HepG2 (cell line): ENCODE measurements at regions not wholly inside any gene's neighbourhood (a gene's known extent, or its start where the extent isn't known, plus 50 kb on each side); places are given as distances from the start of the nearest gene placed in this dataset.

Experiments used
- ATAC-seq: fragments of 200-7000 bp; cut with Tn5 transposase; 3 replicates; pipeline ENCODE4 v1.9.1; 2020; ENCODE audit warnings: mild to moderate bottlenecking, moderate library complexity
- BruUV-seq: library from RNA; stranded (reverse); fragments of 400-500 nt; replicated peaks from 2 replicates; lab custom pipeline; 2021; lab: Mats Ljungman, UMichigan
- CTCF ChIA-PET: fragments of 300-600 bp; formaldehyde crosslinking; extraction: SDS; loops from one replicate; lab custom pipeline; 2021; ENCODE audit warnings: low total read pairs, inconsistent platforms, low intra/inter-chr PET ratio; lab: Yijun Ruan, JAX
- POLR2A ChIA-PET: fragments of 350-600 bp; sonication (Branson Sonifier 250); formaldehyde crosslinking; loops from one replicate; lab custom pipeline; 2020; ENCODE audit warnings: antibody characterized with exemption, inconsistent platforms; lab: Yijun Ruan, JAX
- DNase-seq: peaks from one replicate; pipeline ENCODE4 v3.0.0-alpha.2; 2015; ENCODE audit warnings: low spot score
- FAIRE-seq: peaks from 3 replicates; lab custom pipeline; 2011; peaks lifted over from hg19 to GRCh38; lab: Jason Lieb, UNC
- H2AFZ ChIP-seq: one replicate; pipeline ENCODE4 v1.6.1; 2011; ENCODE audit warnings: low read length, inconsistent platforms
- H3K27ac ChIP-seq: fragments of 300-600 bp; 3 replicates; pipeline ENCODE4 v1.8.0; 2011; ENCODE audit warnings: mixed run types, mild to moderate bottlenecking, mixed read lengths, low read length, inconsistent platforms; ENCODE audit not compliant: insufficient read depth; ENCODE audit errors: extremely low read length
- H3K27me3 ChIP-seq, 2 experiments: fragments of 200-600 bp in 1 of 2; 2 replicates in 1 of 2; 3 replicates in 1 of 2; pipeline versions ENCODE4 v1.6.0 to v1.8.0; 2011; ENCODE audit warnings: low read length in 2 of 2, mild to moderate bottlenecking in 2 of 2, moderate library complexity in 2 of 2, inconsistent platforms in 1 of 2; ENCODE audit not compliant: insufficient read depth in 2 of 2, control insufficient read depth in 1 of 2
- H3K36me3 ChIP-seq, 2 experiments: fragments of 200-600 bp in 1 of 2; replicated peaks in 1 of 2; 2 replicates in 1 of 2; 3 replicates in 1 of 2; pipeline versions ENCODE4 v1.5.1 to v1.8.0; 2011; ENCODE audit warnings: low read length in 2 of 2, inconsistent platforms in 1 of 2; ENCODE audit not compliant: insufficient read depth in 2 of 2, control insufficient read depth in 1 of 2
- H3K4me1 ChIP-seq: 2 replicates; pipeline ENCODE4 v1.5.1; 2012; ENCODE audit warnings: low read length, inconsistent platforms; ENCODE audit not compliant: insufficient read depth
- H3K4me2 ChIP-seq: 2 replicates; pipeline ENCODE4 v1.6.0; 2011; ENCODE audit warnings: low read depth, low read length, inconsistent platforms
- H3K4me3 ChIP-seq, 3 experiments: fragments of 200-600 bp in 1 of 3; sonication (generic), shearing (Covaris generic) in 1 of 3; replicated peaks in 1 of 3; 2 replicates each; pipeline ENCODE4 v1.5.1; 2011 to 2016; ENCODE audit warnings: low read length in 3 of 3, inconsistent platforms in 2 of 3, low read depth in 2 of 3, mild to moderate bottlenecking in 2 of 3, control low read depth in 1 of 3, mixed read lengths in 1 of 3; ENCODE audit not compliant: insufficient read depth in 1 of 3
- H3K79me2 ChIP-seq: one replicate; pipeline ENCODE4 v1.6.1; 2011; ENCODE audit warnings: low read length, inconsistent platforms; ENCODE audit not compliant: insufficient read depth
- H3K9ac ChIP-seq: 2 replicates; pipeline ENCODE4 v1.6.0; 2011; ENCODE audit warnings: mild to moderate bottlenecking, low read depth, low read length, inconsistent platforms; ENCODE audit not compliant: insufficient read depth
- H3K9me3 ChIP-seq: 2 replicates; pipeline ENCODE4 v1.5.1; 2012; ENCODE audit warnings: mild to moderate bottlenecking, low read length
- H4K20me1 ChIP-seq: 2 replicates; pipeline ENCODE4 v1.6.0; 2011; ENCODE audit warnings: inconsistent platforms, mild to moderate bottlenecking, low read length, moderate library complexity; ENCODE audit not compliant: insufficient read depth
- EP300 ChIP-seq, 3 experiments: sonication (generic) in 1 of 3; formaldehyde crosslinking in 1 of 3; IDR thresholded peaks; 2 replicates each; pipeline versions ENCODE4 v1.5.1 to v1.6.1; 2011 to 2020; ENCODE audit warnings: low read depth in 2 of 3, low read length in 2 of 3, borderline replicate concordance in 1 of 3, improper control_type of control experiment in 1 of 3, mild to moderate bottlenecking in 1 of 3, missing genetic modification reagents in 1 of 3, moderate library complexity in 1 of 3
- HCFC1 ChIP-seq: fragments of 150-350 bp; IDR thresholded peaks from 2 replicates; pipeline ENCODE4 v1.6.1; 2014; ENCODE audit warnings: low read depth, low read length
- KDM1A ChIP-seq: IDR thresholded peaks from 2 replicates; pipeline ENCODE4 v1.6.1; 2016; ENCODE audit warnings: missing compliant biosample characterization
- NCOR1 ChIP-seq: fragments of 200-600 bp; sonication (generic); IDR thresholded peaks from 2 replicates; pipeline ENCODE4 v1.7.0; 2017; ENCODE audit warnings: antibody characterized with exemption, low read length, borderline replicate concordance
- NFIB ChIP-seq: sonication (generic); formaldehyde crosslinking; IDR thresholded peaks from 2 replicates; pipeline ENCODE4 v1.9.0; 2021; ENCODE audit warnings: missing genetic modification reagents, mild to moderate bottlenecking, borderline replicate concordance
- NR3C1 ChIP-seq: sonication (generic); formaldehyde crosslinking; IDR thresholded peaks from 2 replicates; pipeline ENCODE4 v1.4.0; 2020; ENCODE audit warnings: missing genetic modification reagents
- RCOR2 ChIP-seq: IDR thresholded peaks from 2 replicates; pipeline ENCODE4 v1.6.1; 2016; ENCODE audit warnings: missing biosample characterization, missing genetic modification reagents
- SATB2 ChIP-seq: sonication (generic); formaldehyde crosslinking; IDR thresholded peaks from 2 replicates; pipeline ENCODE4 v1.5.0; 2020; ENCODE audit warnings: missing genetic modification reagents
- SETDB1 ChIP-seq: sonication (generic); formaldehyde crosslinking; IDR thresholded peaks from 2 replicates; pipeline ENCODE4 v1.5.1; 2020; ENCODE audit warnings: missing genetic modification reagents, mild to moderate bottlenecking, borderline replicate concordance
- SOX6 ChIP-seq, 2 experiments: fragments of 450-650 bp in 1 of 2; sonication (generic) in 1 of 2; formaldehyde crosslinking in 1 of 2; IDR thresholded peaks; 2 replicates each; pipeline versions ENCODE4 v1.4.0 to v1.6.1; 2017 to 2020; ENCODE audit warnings: antibody characterized with exemption in 1 of 2, mild to moderate bottlenecking in 1 of 2, missing genetic modification reagents in 1 of 2
- ZMYM3 ChIP-seq: sonication (generic); formaldehyde crosslinking; IDR thresholded peaks from 2 replicates; pipeline ENCODE4 v1.5.1; 2020; ENCODE audit warnings: mild to moderate bottlenecking, missing genetic modification reagents
- ZNF224 ChIP-seq: sonication (generic); formaldehyde crosslinking; IDR thresholded peaks from 2 replicates; pipeline ENCODE4 v1.5.0; 2020; ENCODE audit warnings: mild to moderate bottlenecking, missing genetic modification reagents
- ZNF234 ChIP-seq: sonication (generic); formaldehyde crosslinking; conservative IDR thresholded peaks from 2 replicates; pipeline ENCODE4 v1.5.1; 2020; ENCODE audit warnings: mild to moderate bottlenecking, missing genetic modification reagents
- ZNF264 ChIP-seq: sonication (generic); formaldehyde crosslinking; IDR thresholded peaks from 2 replicates; pipeline ENCODE4 v1.4.0; 2020; ENCODE audit warnings: missing genetic modification reagents
- ZNF317 ChIP-seq: sonication (generic); formaldehyde crosslinking; IDR thresholded peaks from 2 replicates; pipeline ENCODE4 v1.5.0; 2020; ENCODE audit warnings: mild to moderate bottlenecking, missing genetic modification reagents
- ZNF607 ChIP-seq: sonication (generic); formaldehyde crosslinking; IDR thresholded peaks from 2 replicates; pipeline ENCODE4 v1.5.1; 2020; ENCODE audit warnings: missing genetic modification reagents, mild to moderate bottlenecking, borderline replicate concordance
- WGBS: methylation state at CpG from one replicate; pipeline ENCODE4 v1.1.6; 2017; ENCODE audit warnings: low lambda C conversion rate; 5-methylcytosine and 5-hydroxymethylcytosine counted together
- in situ Hi-C: cut with HindIII; loops from 2 replicates; pipeline ENCODE4 v1.10.0; 2017; ENCODE audit warnings: low pct_unique_long_range_greater_than_20kb; ENCODE audit not compliant: extremely low pct_ligation_motif_present
- intact Hi-C: fragments of 100-400 bp; cut with micrococcal nuclease; formaldehyde crosslinking; loops from one replicate; pipeline ENCODE4 v1.10.0; 2022; ENCODE audit not compliant: unreplicated experiment
- TF ChIP-seq, protein P1 (sequence below): sonication (generic); formaldehyde crosslinking; IDR thresholded peaks from 2 replicates; pipeline ENCODE4 v1.4.0; 2020; ENCODE audit warnings: mild to moderate bottlenecking, missing genetic modification reagents
- TF ChIP-seq, protein P2 (sequence below): sonication (generic); formaldehyde crosslinking; IDR thresholded peaks from 2 replicates; pipeline ENCODE4 v1.4.0; 2020; ENCODE audit warnings: missing genetic modification reagents, mild to moderate bottlenecking, borderline replicate concordance

DNA sequence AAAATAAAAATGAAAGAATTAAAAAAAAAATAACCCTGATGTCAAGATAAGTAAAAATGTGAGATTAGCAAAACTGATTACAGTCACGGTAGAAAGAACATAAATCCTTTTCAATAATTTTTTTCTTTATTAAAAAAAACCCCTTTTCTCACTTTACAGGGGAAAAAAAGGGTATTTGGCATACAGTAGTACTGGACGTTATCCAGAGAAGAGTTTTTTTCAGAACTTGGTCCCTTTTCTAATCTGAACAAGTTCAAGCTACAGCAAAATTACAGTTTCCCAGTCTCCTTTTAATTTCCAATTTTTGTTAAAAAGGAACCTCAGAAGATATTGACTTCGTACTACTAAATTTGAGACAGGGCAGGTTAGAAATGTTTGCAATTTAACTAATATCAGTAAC lies 134.7 kb upstream of the DCN start:
- H3K9ac ChIP-seq, result no peak overlapping the region
- WGBS, result 1% methylated on average over 3 of the region's 3 CpGs
- in situ Hi-C loops, result no loop called here
- H3K4me1 ChIP-seq, result no peaks in the 10 kb centered on the region
- no peak for ATAC-seq
- H3K36me3 ChIP-seq, result no peaks in the 10 kb centered on the region
- no peaks in the 10 kb centered on the region for H3K9me3 ChIP-seq
- BruUV-seq, result no TSS peak
- TF ChIP-seq KDM1A (CRISPR knock-in tag) (no peak), HCFC1 (no peak), ZNF317 (CRISPR knock-in tag) (no peak), EP300 (IDR thresholded peaks at IDR 0.05; ENCODE audit: low read depth in 2 of 2, low read length in 2 of 2) (no peak), EP300 (CRISPR knock-in tag; IDR thresholded peaks at IDR 0.05; ENCODE audit: borderline replicate concordance) (no peak), NFIB (CRISPR knock-in tag) (no peak), ZNF224 (CRISPR knock-in tag) (no peak), RCOR2 (CRISPR knock-in tag) (no peak)
- TF ChIP-seq, protein P1, sequence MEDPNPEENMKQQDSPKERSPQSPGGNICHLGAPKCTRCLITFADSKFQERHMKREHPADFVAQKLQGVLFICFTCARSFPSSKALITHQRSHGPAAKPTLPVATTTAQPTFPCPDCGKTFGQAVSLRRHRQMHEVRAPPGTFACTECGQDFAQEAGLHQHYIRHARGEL (CRISPR knock-in tag), result no peak
- no peaks in the 10 kb centered on the region for H3K27me3 ChIP-seq
- no peak for FAIRE-seq
- no peak for DNase-seq
- POLR2A ChIA-PET, result no interaction called here
- intact Hi-C loops, result no loop called here
- H2AFZ ChIP-seq, result no peak overlapping the region
- no peak overlapping the region for H3K4me2 ChIP-seq
- no peak overlapping the region for H3K27ac ChIP-seq
- no peaks in the 10 kb centered on the region for H4K20me1 ChIP-seq
- H3K4me3 ChIP-seq, result no peak overlapping the region
- no peaks in the 10 kb centered on the region for H3K79me2 ChIP-seq
- CTCF ChIA-PET, result no interaction called here

GRCh38 chr12:91316907-91317269 lies 134.3 kb upstream of the DCN start:
- BruUV-seq, result no TSS peak
- no peak for ATAC-seq
- no peak for FAIRE-seq
- no peak overlapping the region for H3K4me3 ChIP-seq
- H3K4me2 ChIP-seq, result no peak overlapping the region
- no peak overlapping the region for H3K9ac ChIP-seq
- H2AFZ ChIP-seq, result no peak overlapping the region
- ChIA-PET CTCF (no interaction called here), POLR2A (no interaction called here)
- H3K27me3 ChIP-seq, result no peaks in the 10 kb centered on the region
- in situ Hi-C loops, result no loop called here
- no peaks in the 10 kb centered on the region for H3K79me2 ChIP-seq
- 16% methylated on average over 2 of the region's 2 CpGs for WGBS
- intact Hi-C loops, result no loop called here
- H3K4me1 ChIP-seq, result no peaks in the 10 kb centered on the region
- TF ChIP-seq NCOR1 (no peak), ZNF264 (CRISPR knock-in tag) (no peak), SATB2 (CRISPR knock-in tag) (no peak), ZNF234 (CRISPR knock-in tag) (no peak), ZMYM3 (no peak), NR3C1 (no peak), SETDB1 (CRISPR knock-in tag) (no peak), SOX6 (IDR thresholded peaks at IDR 0.05) (no peak), SOX6 (CRISPR knock-in tag; IDR thresholded peaks at IDR 0.05) (no peak), ZNF607 (CRISPR knock-in tag) (no peak)
- TF ChIP-seq, protein P2, sequence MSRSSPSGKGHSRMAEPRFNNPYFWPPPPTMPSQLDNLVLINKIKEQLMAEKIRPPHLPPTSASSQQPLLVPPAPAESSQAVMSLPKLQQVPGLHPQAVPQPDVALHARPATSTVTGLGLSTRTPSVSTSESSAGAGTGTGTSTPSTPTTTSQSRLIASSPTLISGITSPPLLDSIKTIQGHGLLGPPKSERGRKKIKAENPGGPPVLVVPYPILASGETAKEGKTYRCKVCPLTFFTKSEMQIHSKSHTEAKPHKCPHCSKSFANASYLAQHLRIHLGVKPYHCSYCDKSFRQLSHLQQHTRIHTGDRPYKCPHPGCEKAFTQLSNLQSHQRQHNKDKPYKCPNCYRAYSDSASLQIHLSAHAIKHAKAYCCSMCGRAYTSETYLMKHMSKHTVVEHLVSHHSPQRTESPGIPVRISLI (CRISPR knock-in tag), result no peak
- no peaks in the 10 kb centered on the region for H3K36me3 ChIP-seq
- no peaks in the 10 kb centered on the region for H3K9me3 ChIP-seq
- H3K27ac ChIP-seq, result no peak overlapping the region
- no peaks in the 10 kb centered on the region for H4K20me1 ChIP-seq
- DNase-seq, result no peak
